HCT116 (cell line): ENCODE measurements at regions not wholly inside any gene's neighbourhood (a gene's known extent, or its start where the extent isn't known, plus 50 kb on each side); places are given as distances from the start of the nearest gene placed in this dataset.

ENCODE experiments used
- ATAC-seq: fragments of 200-7000 bp; cut with Tn5 transposase; 2 replicates; pipeline ENCODE4 v1.9.1; 2020; ENCODE audit warnings: mild to moderate bottlenecking, moderate library complexity
- BruUV-seq: library from RNA; stranded (reverse); fragments of 400-500 nt; replicated peaks from 2 replicates; lab custom pipeline; 2021; lab: Mats Ljungman, UMichigan
- CTCF ChIA-PET: fragments of 300-600 bp; sonication (Branson Sonifier 250); formaldehyde crosslinking; loops from one replicate; lab custom pipeline; 2021; ENCODE audit warnings: antibody characterized with exemption; lab: Charles Lee
- POLR2A ChIA-PET: fragments of 300-600, 350-600 bp; sonication (Branson Sonifier 250); formaldehyde crosslinking; loops from one replicate; lab custom pipeline; 2021; ENCODE audit warnings: antibody characterized with exemption; lab: Charles Lee
- RAD21 ChIA-PET, 2 experiments: fragments of 300-600 bp; sonication (Branson Sonifier 250); formaldehyde crosslinking; loops; one replicate each; lab custom pipeline; 2023; ENCODE audit warnings: low total read pairs in 2 of 2; ENCODE audit not compliant: uncharacterized antibody in 2 of 2, unreplicated experiment in 2 of 2, low non-redundant PET in 1 of 2; lab: Charles Lee
- DNase-seq: peaks from one replicate; pipeline ENCODE4 v3.0.0-alpha.2; 2010; ENCODE audit warnings: low read depth, low spot score
- H2AFZ ChIP-seq: fragments of 200-600 bp; shearing (Covaris generic), sonication (generic); 2 replicates; pipeline ENCODE4 v1.6.1; 2017; ENCODE audit warnings: low read depth, mixed run types, mixed read lengths, antibody characterized with exemption, low read length; ENCODE audit not compliant: poor library complexity, severe bottlenecking
- H3K27ac ChIP-seq: 2 replicates; pipeline ENCODE4 v1.5.1; 2012; ENCODE audit warnings: low read depth, low read length
- H3K27me3 ChIP-seq: fragments of 200-600 bp; sonication (generic); 2 replicates; pipeline ENCODE4 v1.6.1; 2016; ENCODE audit warnings: mixed run types, low read length, mixed read lengths; ENCODE audit not compliant: insufficient read depth
- H3K36me3 ChIP-seq, 2 experiments: fragments of 200-500 bp in 1 of 2; fragments of 200-600 bp in 1 of 2; sonication (Bioruptor generic) in 1 of 2; sonication (generic) in 1 of 2; 2 replicates each; pipeline versions ENCODE4 v1.5.1 to v1.6.1; 2014 to 2016; ENCODE audit warnings: low read length in 2 of 2, inconsistent platforms in 1 of 2, mixed read lengths in 1 of 2, mixed run types in 1 of 2; ENCODE audit not compliant: insufficient read depth in 2 of 2, control insufficient read depth in 1 of 2
- H3K4me1 ChIP-seq, 2 experiments: fragments of 200-600 bp in 1 of 2; sonication (generic) in 1 of 2; 2 replicates each; pipeline versions ENCODE4 v1.5.1 to v1.6.1; 2012 to 2017; ENCODE audit warnings: low read length in 2 of 2, inconsistent platforms in 1 of 2, mild to moderate bottlenecking in 1 of 2, mixed read lengths in 1 of 2, mixed run types in 1 of 2, moderate library complexity in 1 of 2; ENCODE audit not compliant: insufficient read depth in 2 of 2, control insufficient read depth in 1 of 2
- H3K4me2 ChIP-seq: fragments of 200-600 bp; sonication (generic); 2 replicates; pipeline ENCODE4 v1.6.1; 2017; ENCODE audit warnings: mixed run types, low read length, mixed read lengths
- H3K4me3 ChIP-seq, 2 experiments: fragments of 200-600 bp in 1 of 2; sonication (generic) in 1 of 2; replicated peaks in 1 of 2; 2 replicates each; pipeline ENCODE4 v1.5.1; 2011 to 2016; ENCODE audit warnings: low read length in 2 of 2, control low read depth in 1 of 2, low read depth in 1 of 2, mild to moderate bottlenecking in 1 of 2, mixed read lengths in 1 of 2, mixed run types in 1 of 2
- H3K79me2 ChIP-seq: fragments of 200-600 bp; sonication (generic); 2 replicates; pipeline ENCODE4 v1.6.1; 2017; ENCODE audit warnings: mild to moderate bottlenecking, mixed run types, low read length, moderate library complexity, mixed read lengths; ENCODE audit not compliant: insufficient read depth
- H3K9ac ChIP-seq: fragments of 200-600 bp; sonication (generic); 2 replicates; pipeline ENCODE4 v1.6.1; 2016; ENCODE audit warnings: low read length, mixed read lengths
- H3K9me2 ChIP-seq: fragments of 200-600 bp; sonication (generic), shearing (Covaris generic); 2 replicates; pipeline ENCODE4 v1.6.1; 2017; ENCODE audit warnings: mixed run types, mild to moderate bottlenecking, moderate library complexity; ENCODE audit not compliant: insufficient read depth
- H3K9me3 ChIP-seq, 2 experiments: fragments of 200-500 bp in 1 of 2; fragments of 200-600 bp in 1 of 2; sonication (Bioruptor generic) in 1 of 2; sonication (generic) in 1 of 2; 2 replicates each; pipeline ENCODE4 v1.6.1; 2014 to 2017; ENCODE audit warnings: low read length in 2 of 2, mixed read lengths in 2 of 2, inconsistent platforms in 1 of 2, low read depth in 1 of 2, mild to moderate bottlenecking in 1 of 2, mixed run types in 1 of 2, moderate library complexity in 1 of 2; ENCODE audit not compliant: control insufficient read depth in 1 of 2, insufficient read depth in 1 of 2
- H4K20me1 ChIP-seq: fragments of 200-600 bp; sonication (generic), shearing (Covaris generic); 2 replicates; pipeline ENCODE4 v1.6.1; 2017; ENCODE audit warnings: mixed run types, mild to moderate bottlenecking, moderate library complexity; ENCODE audit not compliant: insufficient read depth
- CBX3 ChIP-seq: IDR thresholded peaks from 2 replicates; pipeline ENCODE4 v1.6.1; 2012; ENCODE audit warnings: low read depth
- CEBPB ChIP-seq: IDR thresholded peaks from 2 replicates; pipeline ENCODE4 v1.6.1; 2012; ENCODE audit warnings: low read depth
- EGR1 ChIP-seq: IDR thresholded peaks from 2 replicates; pipeline ENCODE4 v1.6.1; 2012; ENCODE audit warnings: low read depth
- ELF1 ChIP-seq: IDR thresholded peaks from 2 replicates; pipeline ENCODE4 v1.6.1; 2012; ENCODE audit warnings: low read depth, borderline replicate concordance
- EZH2 ChIP-seq: fragments of 200-600 bp; sonication (generic); IDR thresholded peaks from 2 replicates; pipeline ENCODE4 v1.6.1; 2017; ENCODE audit warnings: antibody characterized with exemption, mixed run types
- EZH2phosphoT487 ChIP-seq: fragments of 200-600 bp; IDR thresholded peaks from 2 replicates; pipeline ENCODE4 v1.6.1; 2018; ENCODE audit warnings: antibody characterized with exemption, borderline replicate concordance
- FOSL1 ChIP-seq: IDR thresholded peaks from 2 replicates; pipeline ENCODE4 v1.6.1; 2012; ENCODE audit warnings: low read depth
- POLR2A ChIP-seq: IDR thresholded peaks from 2 replicates; pipeline ENCODE4 v1.7.0; 2011; ENCODE audit warnings: borderline replicate concordance; ENCODE audit not compliant: insufficient read depth, insufficient read length; ENCODE audit errors: extremely low read depth
- POLR2AphosphoS5 ChIP-seq: IDR thresholded peaks from 2 replicates; pipeline ENCODE4 v1.6.1; 2011; ENCODE audit warnings: mild to moderate bottlenecking, low read depth, low read length, moderate library complexity
- SIN3A ChIP-seq: IDR thresholded peaks from 2 replicates; pipeline ENCODE4 v1.6.1; 2012; ENCODE audit warnings: low read depth
- TCF7L2 ChIP-seq: IDR thresholded peaks from 2 replicates; pipeline ENCODE4 v1.7.0; 2011; ENCODE audit warnings: borderline replicate concordance, inconsistent platforms; ENCODE audit not compliant: insufficient read depth, insufficient read length; ENCODE audit errors: extremely low read depth
- ZFX ChIP-seq: fragments of 450-650 bp; IDR thresholded peaks from 2 replicates; pipeline ENCODE4 v1.6.1; 2017
- ZNF274 ChIP-seq: fragments of 200-500 bp; sonication (Bioruptor generic); IDR thresholded peaks from 2 replicates; pipeline ENCODE4 v1.6.1; 2014; ENCODE audit warnings: mild to moderate bottlenecking, low read depth, low read length, inconsistent platforms
- intact Hi-C: fragments of 100-400 bp; cut with micrococcal nuclease; formaldehyde crosslinking; loops from 2 replicates; pipeline ENCODE4 v1.10.0; 2022
- TF ChIP-seq, protein P1 (sequence below): IDR thresholded peaks from 2 replicates; pipeline ENCODE4 v1.6.1; 2011; ENCODE audit warnings: mild to moderate bottlenecking, low read length, moderate library complexity; ENCODE audit not compliant: insufficient replicate concordance; ENCODE audit errors: extremely low read depth
- TF ChIP-seq, protein P2 (sequence below): IDR thresholded peaks from 2 replicates; pipeline ENCODE4 v1.6.1; 2012; ENCODE audit warnings: low read depth
- TF ChIP-seq, protein P3 (sequence below), 3 experiments: fragments of 200-600 bp in 1 of 3; sonication (generic) in 1 of 3; IDR thresholded peaks in 2 of 3; conservative IDR thresholded peaks in 1 of 3; 2 replicates each; pipeline ENCODE4 v1.5.1; 2012 to 2017; ENCODE audit warnings: low read depth in 2 of 3, low read length in 2 of 3, antibody characterized with exemption in 1 of 3, borderline replicate concordance in 1 of 3, control low read depth in 1 of 3, mild to moderate bottlenecking in 1 of 3, mixed read lengths in 1 of 3, mixed run types in 1 of 3, moderate library complexity in 1 of 3; ENCODE audit not compliant: insufficient read depth in 1 of 3

DNA sequence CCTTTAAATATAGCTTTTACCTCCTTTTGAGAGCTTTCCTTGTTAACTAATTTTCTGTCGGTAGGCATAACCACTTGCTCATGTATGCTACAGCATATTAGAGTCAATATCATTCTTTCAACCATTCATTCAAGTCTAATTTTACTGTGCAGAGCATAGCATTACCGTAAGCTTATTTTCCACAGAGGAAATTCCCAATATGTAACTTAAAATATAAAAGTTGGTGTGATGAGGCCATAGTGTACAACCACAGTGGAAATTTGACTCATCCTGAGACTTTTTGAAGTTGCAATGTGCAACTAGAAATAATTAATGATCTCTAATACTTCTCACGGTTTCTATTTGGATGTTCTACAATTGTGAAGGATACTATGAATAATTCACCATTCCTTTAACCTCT, 80.6 kb upstream of the KLF6 start:
- BruUV-seq: no TSS peak
- no peak for ATAC-seq
- CTCF ChIA-PET: no interaction called here

More for the DNA sequence above, 80.6 kb upstream of the KLF6 start:
- Histone ChIP-seq H3K27ac (no peak overlapping the region), H3K79me2 (no peaks in the 10 kb centered on the region), H4K20me1 (no peaks in the 10 kb centered on the region), H3K9ac (no peak overlapping the region), H3K9me2 (0 out of 2 replicates have a peak, but pooled peaks cover 2% of the 10 kb centered on the region), H3K4me3 (no peak overlapping the region), H3K4me1 (peaks cover 2 to 31% of the 10 kb centered on the region in 2 experiments; a peak in 3 of 4 replicates), H2AFZ (no peak overlapping the region), H3K9me3 (no peaks in the 10 kb centered on the region), H3K36me3 (no peaks in the 10 kb centered on the region), H3K27me3 (no peaks in the 10 kb centered on the region), H3K4me2 (no peak overlapping the region)
- ChIA-PET POLR2A (interaction anchor here (1.4 kb wide), 1 partner anchor 13 kb away, joined by 3 read pairs; no protein-coding TSS in a partner anchor), RAD21 (no interaction called here)
- TF ChIP-seq CEBPB: no peak
- TF ChIP-seq, protein P1, sequence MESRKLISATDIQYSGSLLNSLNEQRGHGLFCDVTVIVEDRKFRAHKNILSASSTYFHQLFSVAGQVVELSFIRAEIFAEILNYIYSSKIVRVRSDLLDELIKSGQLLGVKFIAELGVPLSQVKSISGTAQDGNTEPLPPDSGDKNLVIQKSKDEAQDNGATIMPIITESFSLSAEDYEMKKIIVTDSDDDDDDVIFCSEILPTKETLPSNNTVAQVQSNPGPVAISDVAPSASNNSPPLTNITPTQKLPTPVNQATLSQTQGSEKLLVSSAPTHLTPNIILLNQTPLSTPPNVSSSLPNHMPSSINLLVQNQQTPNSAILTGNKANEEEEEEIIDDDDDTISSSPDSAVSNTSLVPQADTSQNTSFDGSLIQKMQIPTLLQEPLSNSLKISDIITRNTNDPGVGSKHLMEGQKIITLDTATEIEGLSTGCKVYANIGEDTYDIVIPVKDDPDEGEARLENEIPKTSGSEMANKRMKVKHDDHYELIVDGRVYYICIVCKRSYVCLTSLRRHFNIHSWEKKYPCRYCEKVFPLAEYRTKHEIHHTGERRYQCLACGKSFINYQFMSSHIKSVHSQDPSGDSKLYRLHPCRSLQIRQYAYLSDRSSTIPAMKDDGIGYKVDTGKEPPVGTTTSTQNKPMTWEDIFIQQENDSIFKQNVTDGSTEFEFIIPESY: no peak
- no peak for TF ChIP-seq ELF1
- no peak for TF ChIP-seq EZH2phosphoT487
- TF ChIP-seq, protein P2, sequence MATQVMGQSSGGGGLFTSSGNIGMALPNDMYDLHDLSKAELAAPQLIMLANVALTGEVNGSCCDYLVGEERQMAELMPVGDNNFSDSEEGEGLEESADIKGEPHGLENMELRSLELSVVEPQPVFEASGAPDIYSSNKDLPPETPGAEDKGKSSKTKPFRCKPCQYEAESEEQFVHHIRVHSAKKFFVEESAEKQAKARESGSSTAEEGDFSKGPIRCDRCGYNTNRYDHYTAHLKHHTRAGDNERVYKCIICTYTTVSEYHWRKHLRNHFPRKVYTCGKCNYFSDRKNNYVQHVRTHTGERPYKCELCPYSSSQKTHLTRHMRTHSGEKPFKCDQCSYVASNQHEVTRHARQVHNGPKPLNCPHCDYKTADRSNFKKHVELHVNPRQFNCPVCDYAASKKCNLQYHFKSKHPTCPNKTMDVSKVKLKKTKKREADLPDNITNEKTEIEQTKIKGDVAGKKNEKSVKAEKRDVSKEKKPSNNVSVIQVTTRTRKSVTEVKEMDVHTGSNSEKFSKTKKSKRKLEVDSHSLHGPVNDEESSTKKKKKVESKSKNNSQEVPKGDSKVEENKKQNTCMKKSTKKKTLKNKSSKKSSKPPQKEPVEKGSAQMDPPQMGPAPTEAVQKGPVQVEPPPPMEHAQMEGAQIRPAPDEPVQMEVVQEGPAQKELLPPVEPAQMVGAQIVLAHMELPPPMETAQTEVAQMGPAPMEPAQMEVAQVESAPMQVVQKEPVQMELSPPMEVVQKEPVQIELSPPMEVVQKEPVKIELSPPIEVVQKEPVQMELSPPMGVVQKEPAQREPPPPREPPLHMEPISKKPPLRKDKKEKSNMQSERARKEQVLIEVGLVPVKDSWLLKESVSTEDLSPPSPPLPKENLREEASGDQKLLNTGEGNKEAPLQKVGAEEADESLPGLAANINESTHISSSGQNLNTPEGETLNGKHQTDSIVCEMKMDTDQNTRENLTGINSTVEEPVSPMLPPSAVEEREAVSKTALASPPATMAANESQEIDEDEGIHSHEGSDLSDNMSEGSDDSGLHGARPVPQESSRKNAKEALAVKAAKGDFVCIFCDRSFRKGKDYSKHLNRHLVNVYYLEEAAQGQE: no peak
- TF ChIP-seq TCF7L2: no peak
- no peak for TF ChIP-seq EGR1
- TF ChIP-seq ZNF274: no peak
- no peak for TF ChIP-seq FOSL1
- TF ChIP-seq EZH2: no peak
- TF ChIP-seq CBX3: no peak
- TF ChIP-seq POLR2A: no peak
- no peak for TF ChIP-seq SIN3A
- TF ChIP-seq, protein P3, sequence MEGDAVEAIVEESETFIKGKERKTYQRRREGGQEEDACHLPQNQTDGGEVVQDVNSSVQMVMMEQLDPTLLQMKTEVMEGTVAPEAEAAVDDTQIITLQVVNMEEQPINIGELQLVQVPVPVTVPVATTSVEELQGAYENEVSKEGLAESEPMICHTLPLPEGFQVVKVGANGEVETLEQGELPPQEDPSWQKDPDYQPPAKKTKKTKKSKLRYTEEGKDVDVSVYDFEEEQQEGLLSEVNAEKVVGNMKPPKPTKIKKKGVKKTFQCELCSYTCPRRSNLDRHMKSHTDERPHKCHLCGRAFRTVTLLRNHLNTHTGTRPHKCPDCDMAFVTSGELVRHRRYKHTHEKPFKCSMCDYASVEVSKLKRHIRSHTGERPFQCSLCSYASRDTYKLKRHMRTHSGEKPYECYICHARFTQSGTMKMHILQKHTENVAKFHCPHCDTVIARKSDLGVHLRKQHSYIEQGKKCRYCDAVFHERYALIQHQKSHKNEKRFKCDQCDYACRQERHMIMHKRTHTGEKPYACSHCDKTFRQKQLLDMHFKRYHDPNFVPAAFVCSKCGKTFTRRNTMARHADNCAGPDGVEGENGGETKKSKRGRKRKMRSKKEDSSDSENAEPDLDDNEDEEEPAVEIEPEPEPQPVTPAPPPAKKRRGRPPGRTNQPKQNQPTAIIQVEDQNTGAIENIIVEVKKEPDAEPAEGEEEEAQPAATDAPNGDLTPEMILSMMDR (IDR thresholded peaks at IDR 0.05 in 2 of 3, conservative IDR thresholded peaks at IDR 0.05 in 1 of 3; ENCODE audit: borderline replicate concordance in 1 of 3, insufficient read depth in 1 of 3, low read depth in 2 of 3, low read length in 2 of 3): no peak
- no peak for TF ChIP-seq POLR2AphosphoS5
- no peak for TF ChIP-seq ZFX
- intact Hi-C loops: no loop called here
- DNase-seq: no peak
